SIG-M5 treated with dmso at 0.1 percent for 504 hours (cell line): ENCODE measurements at regions not wholly inside any gene's neighbourhood (a gene's known extent, or its start where the extent isn't known, plus 50 kb on each side); places are given as distances from the start of the nearest gene placed in this dataset.

Source experiments
- DNase-seq: peaks from one replicate; lab custom pipeline; 2025; ENCODE audit not compliant: unreplicated experiment; lab: John Stamatoyannopoulos, UW

DNA sequence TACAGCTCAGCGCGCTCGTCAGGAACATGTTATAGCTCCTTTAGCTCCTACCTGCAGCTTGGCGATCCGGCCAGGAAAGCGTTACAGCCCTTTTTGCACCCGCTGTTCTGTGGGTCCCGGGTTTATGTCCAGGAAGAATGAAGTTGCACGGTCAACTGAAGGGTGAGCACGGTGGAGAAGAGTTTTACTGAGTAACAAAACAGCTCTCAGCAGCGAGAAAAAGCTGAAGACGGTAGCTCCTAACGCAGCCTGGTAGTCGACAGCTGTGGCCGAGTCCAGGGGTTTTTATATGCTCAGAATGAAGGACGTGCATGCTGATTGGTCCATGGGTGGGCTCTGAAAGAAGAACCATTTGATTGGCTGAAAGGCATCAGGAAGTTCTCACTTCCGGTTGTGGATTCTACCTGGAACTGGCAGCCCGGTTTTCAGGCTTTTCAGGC is 1830.1 kb upstream of the NUDT12 start:
- no peak for DNase-seq

GRCh38 chr5:105392122-105392709 is 1829.6 kb upstream of the NUDT12 start:
- no peak for DNase-seq

DNA sequence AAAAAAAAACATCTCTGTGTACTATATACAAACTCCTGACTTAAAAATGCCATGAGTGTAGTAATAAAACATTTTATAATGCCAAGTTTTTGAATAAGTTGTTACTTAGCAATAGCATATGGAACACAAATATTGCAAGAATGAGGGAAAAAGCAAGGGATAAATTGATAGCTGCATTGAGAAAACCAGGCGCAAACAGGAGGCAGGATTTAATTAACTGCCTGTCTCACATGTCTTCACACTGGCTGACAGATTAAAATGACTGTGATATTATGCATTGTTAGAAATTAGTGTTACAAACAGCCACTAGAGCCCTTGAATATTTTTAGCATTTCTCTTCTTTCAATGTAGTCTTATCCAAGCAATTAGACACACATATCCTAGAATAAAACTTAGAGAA is 1817.5 kb upstream of the NUDT12 start:
- DNase-seq = no peak

GRCh38 chr5:105371169-105371568 is 1808.6 kb upstream of the NUDT12 start:
- DNase-seq = no peak

GRCh38 chr5:105350486-105351140 is 1788.0 kb upstream of the NUDT12 start:
- no peak for DNase-seq

DNA sequence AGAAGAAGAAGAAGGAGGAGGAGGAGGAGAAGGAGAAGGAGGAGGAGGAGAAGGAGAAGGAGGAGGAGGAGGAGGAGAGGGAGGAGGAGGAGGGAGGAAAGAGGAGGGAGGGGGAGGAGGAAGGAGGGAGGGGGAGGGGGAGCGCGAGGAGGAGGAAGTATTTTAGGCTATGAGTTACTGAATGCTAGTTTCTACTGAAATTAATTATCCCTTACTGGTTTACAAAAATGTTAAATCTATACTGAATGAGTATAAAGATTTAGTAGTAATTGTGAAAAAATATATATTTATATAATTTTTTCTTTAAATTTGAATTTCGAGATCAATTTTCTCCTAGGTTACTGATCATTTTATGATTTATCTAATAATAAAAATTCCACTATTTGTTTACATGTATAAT is 1769.0 kb upstream of the NUDT12 start:
- no peak for DNase-seq

- DNase-seq = no peak
These were observed 1767.6 kb upstream of the NUDT12 start for GRCh38 chr5:105330185-105330584.

DNA sequence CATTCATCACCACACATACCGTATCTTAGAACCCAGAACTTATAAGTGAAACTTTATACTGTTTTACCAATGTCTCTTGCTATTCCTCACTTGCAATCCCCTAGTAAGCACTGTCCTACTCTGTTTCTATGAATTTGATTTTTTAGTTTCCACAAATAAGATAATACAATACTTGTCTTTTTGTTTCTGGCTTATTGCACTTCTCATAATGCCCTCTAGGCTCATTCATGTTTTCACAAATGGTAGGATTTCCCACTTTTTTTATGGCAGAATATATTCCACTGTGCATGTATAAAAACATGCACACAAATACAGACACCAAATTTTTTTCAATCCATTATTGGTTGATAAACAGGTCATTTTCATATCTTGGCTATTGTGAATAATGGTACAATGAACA is 1742.3 kb upstream of the NUDT12 start:
- no peak for DNase-seq

- no peak for DNase-seq
These were observed 1726.4 kb upstream of the NUDT12 start for GRCh38 chr5:105288946-105289345.

DNA sequence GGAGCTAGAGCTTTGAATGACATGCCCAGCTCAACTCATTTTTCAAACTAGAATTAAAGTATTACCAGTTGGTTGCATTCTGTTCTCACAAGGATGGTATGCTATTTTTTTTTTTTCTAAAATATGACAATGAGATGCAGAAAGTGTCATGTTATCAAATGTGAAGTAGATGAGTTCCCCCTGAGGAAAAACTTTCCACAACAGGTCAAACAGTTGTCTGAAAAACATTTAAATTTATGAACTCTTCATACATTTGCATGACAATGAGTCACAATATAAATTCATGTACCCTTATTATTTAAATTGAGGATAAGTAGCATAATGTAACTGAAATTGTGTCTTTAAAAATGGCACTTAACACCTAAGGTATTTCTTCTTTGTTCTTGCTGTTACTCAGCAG is 1720.5 kb upstream of the NUDT12 start:
- DNase-seq = no peak

- no peak for DNase-seq
These were observed 1711.5 kb upstream of the NUDT12 start for GRCh38 chr5:105274079-105274478.

- DNase-seq = no peak
These were observed 1700.9 kb upstream of the NUDT12 start for GRCh38 chr5:105263515-105263914.

- no peak for DNase-seq
These were observed 1697.1 kb upstream of the NUDT12 start for GRCh38 chr5:105259581-105260217.

- no peak for DNase-seq
These were observed 1676.0 kb upstream of the NUDT12 start for GRCh38 chr5:105238561-105238960.

DNA sequence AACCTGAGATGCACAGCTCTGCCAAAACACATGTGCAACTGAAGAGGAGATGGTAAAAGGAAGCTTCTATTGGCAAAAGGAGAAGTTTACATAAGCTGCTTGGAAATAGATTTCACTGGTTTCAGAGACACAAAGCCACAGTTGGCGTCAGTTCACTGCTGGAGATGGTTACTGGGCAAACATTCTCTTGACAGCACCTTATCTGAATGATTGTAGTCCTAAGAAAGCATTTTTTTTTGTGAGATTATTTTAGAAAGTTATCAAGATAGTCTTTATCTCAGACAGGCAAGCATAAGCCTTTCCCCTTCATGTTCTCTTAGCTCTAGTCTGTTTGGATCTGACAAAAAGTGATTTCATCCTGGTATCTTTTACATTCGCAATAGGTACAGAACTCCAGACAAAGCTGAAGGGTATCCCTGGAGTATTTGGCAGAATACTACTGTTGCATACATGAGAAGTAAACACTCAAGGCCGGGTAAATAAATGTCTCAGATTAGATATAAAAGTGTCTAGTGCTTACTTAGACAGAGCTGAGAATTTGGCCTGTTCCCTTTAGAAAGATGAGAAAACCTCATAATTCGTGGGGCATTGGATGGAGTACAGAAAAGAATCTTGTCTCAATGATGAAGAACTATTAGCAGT is 1668.0 kb upstream of the NUDT12 start:
- DNase-seq = peak; percentile 39

DNA sequence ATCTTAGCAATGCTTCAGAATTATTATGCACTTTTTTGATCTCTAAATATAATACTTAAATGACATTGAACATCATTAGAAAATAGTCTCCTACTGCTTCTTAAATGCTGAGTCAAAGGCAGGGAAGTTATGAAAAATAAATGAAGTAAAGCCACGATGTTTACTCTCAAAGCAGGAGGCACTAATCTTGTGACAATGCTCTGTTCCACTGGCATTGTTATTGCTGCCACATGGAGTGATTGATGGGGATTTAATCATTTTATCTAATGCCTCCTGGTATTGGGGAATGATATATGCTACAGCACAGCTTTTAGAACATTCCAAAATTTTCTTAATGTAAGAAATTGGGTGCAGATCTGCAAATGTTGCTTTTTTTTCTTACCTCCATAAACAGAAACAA is 1655.4 kb upstream of the NUDT12 start:
- DNase-seq = no peak

DNA sequence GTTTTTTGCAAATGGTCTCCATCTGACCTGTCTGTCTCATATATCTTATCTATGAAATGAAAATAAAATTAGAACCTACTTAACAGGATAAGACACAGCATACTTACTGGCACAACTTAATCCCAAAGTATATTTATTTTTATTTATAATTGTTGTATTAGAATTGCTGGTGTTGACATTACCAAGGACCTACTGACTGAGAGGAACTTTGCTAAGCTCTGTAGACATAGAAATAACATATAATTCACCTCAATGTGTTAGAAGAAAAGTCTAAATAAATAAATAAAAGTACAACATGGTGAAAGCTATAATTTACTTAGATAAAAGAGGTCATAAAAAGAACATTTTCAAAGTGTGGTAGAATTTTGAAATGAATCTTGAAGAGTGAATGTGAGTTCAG is 1650.5 kb upstream of the NUDT12 start:
- DNase-seq = no peak

GRCh38 chr5:105207066-105207465 is 1644.5 kb upstream of the NUDT12 start:
- DNase-seq = no peak

GRCh38 chr5:105197531-105197930 is 1634.9 kb upstream of the NUDT12 start:
- no peak for DNase-seq

GRCh38 chr5:105195765-105196164 is 1633.2 kb upstream of the NUDT12 start:
- no peak for DNase-seq

DNA sequence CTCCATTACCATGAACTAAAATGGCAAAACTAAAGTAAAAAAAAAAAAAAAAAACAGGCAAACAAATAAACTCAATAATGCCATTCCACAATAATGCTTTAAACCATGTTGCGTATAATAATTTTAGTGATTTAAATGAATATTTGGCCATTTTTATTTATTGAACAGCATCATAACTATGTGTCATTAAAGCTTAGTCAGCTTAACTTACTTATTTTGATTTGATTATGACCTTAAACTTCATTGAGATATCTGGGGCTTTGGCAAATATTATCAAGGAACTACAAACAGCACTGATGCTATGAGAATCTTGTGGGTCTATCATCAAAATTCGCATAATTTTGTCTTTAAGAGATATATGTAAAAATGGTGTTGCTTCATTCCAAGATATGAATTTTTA is 1610.3 kb upstream of the NUDT12 start:
- no peak for DNase-seq

- no peak for DNase-seq
These were observed 1606.2 kb upstream of the NUDT12 start for GRCh38 chr5:105168806-105169205.
